OCI-M1 (cell line): ENCODE measurements at regions not wholly inside any gene's neighbourhood (a gene's known extent, or its start where the extent isn't known, plus 50 kb on each side); places are given as distances from the start of the nearest gene placed in this dataset.

Experiments
- DNase-seq: peaks from one replicate; lab custom pipeline; 2025; lab: John Stamatoyannopoulos, UW

DNA sequence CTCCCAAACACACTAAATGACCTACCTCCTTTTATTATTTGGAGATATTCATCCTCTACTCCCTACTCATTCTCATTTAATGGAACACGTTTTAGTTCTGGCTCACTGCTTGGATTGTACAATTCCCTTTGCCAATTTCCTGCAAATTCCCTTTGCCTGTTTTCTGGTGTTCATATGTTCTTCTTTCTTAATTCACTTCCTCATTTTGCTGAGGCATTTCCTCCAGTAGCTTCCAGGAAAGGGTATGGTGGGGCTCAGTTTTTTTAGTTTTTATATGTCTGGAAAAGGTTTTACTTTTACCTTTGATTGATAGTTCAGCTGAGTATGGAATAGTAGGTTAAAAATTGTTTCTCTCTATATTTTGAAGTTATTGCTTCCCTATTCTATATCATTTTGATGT, 143.6 kb upstream of the GOLIM4 start:
- peak; percentile 5 for DNase-seq

DNA sequence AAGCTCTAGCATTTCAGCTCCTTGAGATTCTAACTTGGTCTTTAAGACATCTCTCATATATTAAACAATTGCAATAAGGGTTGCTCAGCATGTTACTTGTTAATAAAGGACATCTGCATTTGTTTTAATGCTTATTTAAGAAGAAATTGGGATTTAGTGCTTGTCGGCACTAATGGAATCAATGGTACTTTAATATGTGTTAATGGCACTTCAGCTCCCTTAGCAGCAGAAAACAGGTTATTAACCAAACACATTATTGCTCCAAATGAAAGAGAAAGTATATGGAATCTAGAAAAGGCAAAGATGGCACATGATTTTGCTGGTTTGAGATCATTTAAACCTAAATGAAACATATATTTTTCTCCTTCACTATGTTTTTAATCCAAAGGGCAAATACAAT, 137.3 kb upstream of the GOLIM4 start:
- no peak for DNase-seq

DNA sequence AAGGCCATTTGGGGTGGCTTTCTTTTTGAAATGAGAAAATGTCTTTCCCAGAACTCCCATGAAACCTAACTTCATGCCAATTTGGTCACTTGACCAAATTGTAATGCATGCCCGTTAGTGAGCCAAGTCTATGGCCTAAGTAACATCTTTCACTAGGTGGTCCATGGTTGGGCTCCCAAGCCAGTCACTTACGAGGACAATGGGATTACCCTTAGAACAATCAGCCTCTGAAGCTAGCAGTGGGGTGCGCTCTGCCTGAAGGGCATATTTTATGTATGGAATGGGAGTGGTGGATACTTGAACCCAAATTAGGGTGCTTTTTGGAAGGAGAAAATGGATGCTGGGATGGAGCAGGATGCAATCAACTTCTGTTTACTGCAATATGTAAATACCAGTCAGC, 127.4 kb upstream of the GOLIM4 start:
- DNase-seq: no peak

DNA sequence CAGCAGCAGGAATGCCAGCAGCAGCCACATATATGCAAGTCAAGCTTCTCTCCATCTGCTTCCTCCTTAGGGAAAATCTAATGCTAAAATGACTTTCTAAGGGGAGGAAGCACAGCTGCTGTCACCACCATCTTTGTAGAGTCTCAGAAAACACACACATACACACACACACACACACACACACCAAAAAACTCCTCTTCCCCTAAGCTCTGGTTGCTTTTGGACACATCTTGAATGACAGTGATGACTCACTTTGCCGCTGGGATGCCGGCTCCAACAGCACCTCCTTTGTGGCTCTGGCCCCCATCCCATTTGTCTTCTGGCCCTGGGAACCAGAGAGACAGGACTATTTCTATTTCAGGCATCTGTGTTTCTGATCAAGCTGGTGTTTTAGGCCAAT, 124.8 kb upstream of the GOLIM4 start:
- DNase-seq: no peak

DNA sequence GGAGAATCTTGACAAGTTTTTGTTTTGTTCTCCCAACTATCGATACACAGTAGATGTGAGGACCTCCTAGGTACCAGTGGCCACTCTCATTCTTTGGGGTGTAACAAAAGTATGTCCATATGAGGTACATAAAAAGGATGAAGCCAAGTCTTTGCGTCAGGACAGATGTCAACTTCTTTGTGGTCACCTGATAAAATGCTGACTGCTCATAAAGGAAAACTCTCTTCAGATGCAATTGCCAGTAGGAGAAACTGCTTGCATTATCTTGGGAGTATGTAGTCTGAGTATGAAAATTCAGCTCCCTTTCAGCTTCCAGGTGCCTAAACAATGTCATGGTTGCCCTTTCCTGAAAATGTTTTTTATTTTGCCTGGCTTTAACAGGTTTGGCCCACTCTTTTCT, 123.8 kb upstream of the GOLIM4 start:
- no peak for DNase-seq

DNA sequence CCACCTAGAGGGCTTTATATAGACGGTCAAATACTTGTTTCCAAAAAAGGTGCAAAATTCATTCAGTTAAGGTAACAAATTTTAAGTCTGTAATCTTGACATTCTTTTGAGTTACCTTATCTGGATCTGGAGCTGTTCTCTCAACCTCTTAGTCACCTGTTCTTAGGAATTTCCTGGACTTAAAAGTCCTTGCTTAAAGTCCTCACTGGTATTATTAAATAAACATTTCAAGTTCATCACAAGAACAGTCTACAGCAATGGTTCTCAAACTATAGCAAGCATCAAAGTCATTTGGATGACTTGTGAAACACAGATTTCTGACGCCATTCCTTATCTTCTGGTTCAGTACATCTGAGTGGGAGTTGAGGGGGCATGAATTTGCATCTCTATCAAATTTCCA, 122.9 kb upstream of the GOLIM4 start:
- no peak for DNase-seq

DNA sequence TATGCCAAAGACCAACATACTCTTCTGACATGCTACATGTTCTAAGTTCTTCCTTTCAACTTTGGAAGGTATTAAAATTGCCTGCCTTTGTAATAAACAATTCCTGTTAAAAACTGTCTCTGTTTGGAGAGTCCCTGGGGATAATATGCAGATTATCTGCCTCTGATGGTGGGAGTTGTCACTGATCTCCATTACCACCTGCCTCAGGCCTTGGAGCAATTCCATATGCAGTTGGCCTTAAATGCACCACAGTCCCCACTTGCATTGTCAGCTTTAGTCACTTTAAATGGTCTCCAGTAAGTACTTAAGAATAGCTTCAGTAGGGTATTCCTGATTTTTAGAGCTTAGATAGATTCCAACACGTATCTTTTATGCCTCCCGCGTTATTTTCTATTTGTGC, 121.1 kb upstream of the GOLIM4 start:
- no peak for DNase-seq

DNA sequence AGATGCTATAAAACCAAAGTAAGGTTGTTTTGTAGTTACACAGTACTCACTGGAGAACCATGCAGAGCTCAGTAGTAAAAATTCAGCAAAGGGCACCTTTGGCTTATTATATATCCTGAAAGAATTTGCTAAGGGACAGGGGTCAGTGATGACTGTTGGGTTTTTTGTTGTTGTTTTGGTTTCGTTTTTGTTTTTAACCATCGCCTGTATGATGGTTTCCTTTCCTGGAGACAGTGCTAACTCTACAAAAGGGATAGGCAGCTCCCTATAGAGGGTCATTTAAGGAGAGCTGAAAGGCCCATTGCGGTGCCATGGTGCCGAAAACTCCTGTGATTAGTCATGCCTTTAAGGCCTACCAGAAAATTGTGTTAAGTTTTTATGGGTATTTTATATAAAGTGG, 118.2 kb upstream of the GOLIM4 start:
- DNase-seq: peak; percentile 72

DNA sequence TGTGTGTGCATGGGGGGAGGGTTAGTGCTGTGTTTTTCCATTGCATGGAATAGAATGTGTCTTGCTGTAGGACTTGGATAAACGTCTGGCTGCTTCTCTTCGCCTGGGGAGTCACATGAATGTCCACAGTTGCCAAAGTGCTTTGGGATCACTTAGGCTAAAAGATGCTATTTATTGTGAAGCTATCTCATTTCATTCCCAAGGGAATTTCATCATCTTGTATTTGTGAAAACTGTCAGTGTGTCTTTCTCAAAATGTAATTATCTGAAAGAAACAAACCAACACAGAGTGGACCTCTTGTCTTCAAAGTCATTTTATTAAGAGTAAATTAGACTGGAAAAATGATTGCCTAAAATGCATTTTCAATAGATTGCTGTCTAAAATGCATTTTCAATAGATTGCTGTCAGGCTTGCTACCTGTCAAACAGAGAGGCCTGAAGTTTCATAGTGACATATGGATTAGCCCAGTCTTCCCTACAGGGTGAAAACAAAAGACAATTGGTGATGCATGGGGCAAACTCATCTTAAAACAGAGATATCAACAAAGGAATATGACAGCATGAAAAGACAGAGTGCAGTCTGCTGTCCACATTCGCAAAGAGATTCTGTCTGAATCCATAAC, 117.1 kb upstream of the GOLIM4 start:
- DNase-seq: peak; percentile 9

DNA sequence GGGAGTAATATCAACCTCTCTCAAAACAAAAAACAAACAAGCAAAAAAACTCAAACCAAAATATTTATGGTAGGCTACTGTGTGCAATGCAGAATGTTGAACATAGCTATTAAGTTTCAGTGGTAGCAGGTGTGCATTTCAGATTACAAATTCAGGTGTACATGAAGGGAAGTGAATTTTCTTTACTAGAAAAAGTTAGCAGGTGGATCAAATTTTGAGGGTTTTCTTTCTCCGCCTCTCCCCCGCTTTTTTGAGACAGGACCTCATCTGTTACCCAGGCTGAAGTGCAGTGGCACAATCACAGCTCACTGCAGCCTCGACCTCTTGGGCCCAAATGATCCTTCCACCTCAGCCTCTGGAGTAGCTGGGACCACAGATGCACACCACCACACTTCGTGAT, 109.7 kb upstream of the GOLIM4 start:
- DNase-seq: no peak

DNA sequence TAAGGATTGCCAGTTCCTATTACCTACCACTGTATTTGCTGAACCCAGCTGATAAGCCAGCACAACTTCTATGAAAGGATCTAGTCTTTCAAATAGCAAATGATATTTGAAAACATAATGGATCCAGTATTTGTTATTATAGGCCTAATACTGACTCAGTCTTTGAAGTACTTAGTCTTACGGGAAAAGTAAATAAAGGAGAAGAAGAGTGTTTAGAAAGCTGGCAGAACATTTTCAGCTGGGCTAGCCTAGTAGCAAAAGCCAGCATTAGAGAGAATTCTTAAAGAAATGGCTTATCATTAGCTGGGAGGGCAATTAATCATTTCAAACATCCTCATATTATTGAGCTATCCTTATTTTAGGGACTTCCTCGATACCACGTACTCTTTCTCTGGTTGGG, 101.4 kb upstream of the GOLIM4 start:
- no peak for DNase-seq

DNA sequence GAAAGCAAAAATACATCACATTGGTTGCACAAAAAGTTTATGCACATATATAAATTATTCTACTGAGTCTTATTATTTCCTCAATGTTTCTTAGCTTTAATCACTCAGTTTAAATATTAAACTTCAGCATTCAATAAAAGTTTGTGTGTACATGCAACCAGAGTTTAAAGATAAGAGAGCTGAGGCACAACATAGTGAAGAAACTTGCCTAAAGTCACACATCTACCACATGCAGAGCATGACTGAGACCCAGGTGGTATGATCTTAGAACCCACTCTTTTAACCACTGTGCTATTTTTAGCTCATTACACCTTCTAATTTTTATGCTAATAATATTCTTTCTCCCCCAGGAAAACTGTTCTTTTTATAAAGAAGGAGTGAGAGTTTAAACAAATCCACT, 96.1 kb upstream of the GOLIM4 start:
- no peak for DNase-seq

DNA sequence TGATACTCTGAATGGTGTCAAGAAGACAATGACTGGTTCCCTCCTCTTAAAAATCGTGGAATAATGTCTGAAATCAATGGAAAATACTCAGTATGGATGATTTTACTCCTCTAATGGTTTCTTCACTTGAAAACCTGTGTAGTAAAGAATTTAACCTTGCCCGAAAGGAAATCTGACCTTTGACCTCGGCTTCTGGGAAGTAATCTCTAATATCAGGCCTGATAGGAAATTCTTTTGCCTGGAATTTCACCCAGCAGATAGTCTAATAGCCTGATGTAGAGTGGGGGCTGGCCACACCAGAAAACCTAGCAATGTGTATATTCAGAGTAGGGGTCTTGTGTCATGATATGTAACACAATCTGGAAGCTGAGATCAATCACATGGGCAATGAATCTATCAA, 91.5 kb upstream of the GOLIM4 start:
- no peak for DNase-seq

DNA sequence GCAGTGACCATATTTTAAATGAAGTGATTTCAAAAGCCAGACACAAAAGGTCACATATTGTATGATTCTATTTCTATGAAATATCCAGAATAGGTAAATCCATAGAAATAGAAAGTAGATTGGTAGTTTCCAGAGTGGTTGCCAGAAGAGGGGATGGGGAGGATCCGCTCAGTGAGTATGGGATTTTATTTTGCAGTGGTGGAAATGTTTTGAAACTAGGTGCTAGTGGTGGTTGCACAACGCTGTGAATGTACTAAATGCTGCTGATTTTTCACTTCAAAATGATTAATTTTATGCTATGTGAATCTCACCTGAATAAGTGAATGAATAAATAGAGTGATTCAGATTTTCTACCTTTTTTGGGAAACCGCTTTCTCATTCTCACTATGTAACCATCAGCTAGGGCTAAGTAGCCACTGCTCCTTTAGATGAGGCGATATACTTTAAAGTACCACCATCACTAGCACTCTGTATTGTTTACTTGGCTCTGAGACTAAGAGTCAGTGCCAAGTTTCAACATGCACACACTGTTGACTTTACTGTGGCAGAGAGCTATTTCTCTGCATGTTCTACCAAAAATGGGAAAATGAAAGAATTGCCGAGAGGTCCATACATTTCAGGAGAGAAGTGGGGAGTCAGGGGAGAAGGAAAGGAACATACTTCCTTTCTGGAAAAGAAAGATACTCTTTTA, 90.7 kb upstream of the GOLIM4 start:
- no peak for DNase-seq

DNA sequence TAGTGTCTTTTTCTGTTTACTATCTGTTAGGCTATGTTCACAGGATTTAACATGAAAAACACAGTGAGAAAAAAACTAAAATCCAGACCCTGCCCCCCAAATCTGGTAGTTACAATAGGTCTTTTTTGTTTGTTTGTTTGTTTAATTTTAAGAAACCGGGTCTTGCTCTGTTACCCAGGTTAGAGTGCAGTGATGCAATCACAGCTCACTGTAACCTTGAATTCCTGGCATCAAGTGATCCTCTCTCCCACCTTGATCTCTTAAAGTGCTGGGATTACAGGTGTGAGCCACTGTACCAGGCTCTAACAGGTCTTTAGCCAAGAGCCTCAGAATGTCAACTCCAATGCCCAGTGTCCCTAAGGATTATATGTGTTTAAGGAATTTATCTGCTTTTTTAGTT, 88.0 kb upstream of the GOLIM4 start:
- DNase-seq: no peak

DNA sequence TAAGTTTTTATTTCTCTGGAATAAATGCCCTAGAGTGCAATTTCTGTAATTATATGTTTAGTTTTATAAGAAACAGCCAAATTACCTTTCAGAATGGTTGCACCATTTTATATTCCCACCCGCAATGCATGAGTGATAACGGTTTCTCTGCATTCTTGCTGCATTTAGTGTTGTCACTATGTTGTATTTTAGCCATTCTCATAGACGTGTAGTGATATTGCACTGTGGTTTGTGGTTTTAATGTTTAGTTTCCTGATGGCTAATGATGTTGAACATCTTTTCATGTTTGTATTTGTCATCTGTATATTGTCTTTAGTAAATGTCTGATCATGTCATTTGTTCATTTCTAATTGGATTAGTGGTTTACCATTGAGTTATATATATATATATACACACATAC, 73.0 kb upstream of the GOLIM4 start:
- no peak for DNase-seq

DNA sequence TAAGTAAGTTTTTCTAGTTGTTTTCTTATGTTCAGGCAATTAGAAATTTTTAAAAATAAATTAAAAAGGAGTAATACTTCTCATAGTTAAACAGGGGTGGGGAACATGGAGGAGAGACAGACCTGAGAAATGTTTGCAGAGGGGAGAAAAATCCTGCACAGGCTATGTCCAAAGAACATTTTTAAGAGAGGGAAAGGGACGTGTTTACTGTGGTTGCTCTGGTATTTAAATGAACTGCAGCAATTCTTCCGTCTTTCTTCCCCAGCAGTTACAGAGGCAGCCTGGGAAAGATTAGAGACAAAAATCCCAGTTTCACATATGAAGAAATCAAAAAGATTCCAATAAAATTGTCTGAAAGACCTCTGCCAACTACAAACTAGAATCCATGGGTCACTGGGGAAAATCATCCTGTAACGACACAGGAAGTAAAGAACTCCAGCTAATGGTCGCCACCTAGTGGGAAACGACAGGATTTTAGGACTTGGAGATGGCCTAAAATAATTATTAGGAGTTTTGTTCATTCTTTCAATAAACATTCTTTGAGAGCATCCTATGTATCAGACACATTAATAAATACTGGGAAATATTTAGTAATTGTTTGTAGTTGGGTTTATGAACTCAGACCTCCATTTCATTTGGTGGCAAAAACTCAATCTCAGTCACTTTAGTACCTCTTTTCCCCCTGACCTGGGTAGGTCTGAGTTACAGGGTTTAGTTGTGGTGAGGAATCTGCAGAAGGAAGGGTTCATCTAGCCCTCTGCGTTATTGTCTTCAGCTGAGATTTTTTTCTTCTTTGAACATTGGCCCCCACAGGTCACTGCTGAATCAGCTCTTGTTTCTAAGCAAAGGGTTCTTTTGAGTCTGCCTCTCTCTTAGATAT, 69.9 kb upstream of the GOLIM4 start:
- DNase-seq: peak; percentile 81

DNA sequence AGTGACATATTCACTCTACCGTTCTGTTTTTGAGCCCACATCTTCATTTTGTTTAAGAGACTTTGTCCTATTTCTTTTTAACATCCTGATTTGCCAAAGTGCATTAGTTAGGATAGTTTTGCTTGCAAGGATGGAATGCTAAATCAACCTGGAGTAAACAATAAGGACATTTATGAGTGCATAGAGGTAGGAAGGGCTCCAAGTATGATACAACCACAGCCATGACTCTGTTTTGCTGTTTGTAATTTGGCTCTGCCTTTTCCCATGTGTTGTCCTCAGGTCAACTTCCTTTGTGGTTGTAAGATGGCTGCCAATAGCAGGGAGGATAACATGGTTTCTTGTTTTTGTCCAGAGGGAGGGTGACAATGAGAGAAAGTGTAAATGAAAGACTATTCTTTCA, 66.4 kb upstream of the GOLIM4 start:
- DNase-seq: no peak

DNA sequence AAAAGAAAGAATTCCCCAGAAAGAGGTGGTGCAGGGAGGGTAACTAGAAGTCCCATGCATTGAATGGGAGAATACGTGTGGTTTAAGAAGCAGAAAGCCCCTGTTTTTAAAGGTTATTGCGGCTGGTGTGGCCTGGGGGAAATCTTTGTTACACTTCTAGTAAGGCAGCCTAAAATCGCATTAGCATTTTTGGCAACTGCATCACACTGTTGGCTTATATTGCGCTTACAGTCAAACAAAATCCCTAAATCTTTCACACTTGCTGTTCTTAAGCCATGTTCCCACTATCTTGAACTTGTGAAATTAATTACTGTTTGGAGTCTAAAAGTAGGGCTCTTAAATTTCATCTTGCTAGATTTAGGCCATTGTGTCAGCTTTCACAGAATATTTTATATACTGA, 66.0 kb upstream of the GOLIM4 start:
- DNase-seq: no peak

DNA sequence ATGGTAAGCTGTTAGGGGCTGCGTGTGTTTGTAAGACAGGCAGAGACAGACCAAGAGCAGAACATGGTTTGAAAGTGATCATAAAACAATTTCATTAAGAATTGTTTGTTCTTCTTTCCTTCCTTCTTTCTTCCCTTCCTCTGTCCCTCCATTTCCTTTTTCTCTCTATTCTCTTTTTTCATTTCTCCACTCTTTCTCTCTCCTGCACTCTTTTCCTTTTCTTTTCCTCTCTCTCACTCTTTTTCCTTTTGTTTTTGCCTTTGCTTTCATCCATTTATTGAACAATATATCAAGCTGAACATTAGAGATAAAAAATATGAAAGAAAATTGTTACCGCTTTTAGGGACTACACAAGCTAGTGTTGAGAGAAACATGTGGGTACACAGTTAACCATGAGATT, 62.2 kb upstream of the GOLIM4 start:
- peak; percentile 49 for DNase-seq

DNA sequence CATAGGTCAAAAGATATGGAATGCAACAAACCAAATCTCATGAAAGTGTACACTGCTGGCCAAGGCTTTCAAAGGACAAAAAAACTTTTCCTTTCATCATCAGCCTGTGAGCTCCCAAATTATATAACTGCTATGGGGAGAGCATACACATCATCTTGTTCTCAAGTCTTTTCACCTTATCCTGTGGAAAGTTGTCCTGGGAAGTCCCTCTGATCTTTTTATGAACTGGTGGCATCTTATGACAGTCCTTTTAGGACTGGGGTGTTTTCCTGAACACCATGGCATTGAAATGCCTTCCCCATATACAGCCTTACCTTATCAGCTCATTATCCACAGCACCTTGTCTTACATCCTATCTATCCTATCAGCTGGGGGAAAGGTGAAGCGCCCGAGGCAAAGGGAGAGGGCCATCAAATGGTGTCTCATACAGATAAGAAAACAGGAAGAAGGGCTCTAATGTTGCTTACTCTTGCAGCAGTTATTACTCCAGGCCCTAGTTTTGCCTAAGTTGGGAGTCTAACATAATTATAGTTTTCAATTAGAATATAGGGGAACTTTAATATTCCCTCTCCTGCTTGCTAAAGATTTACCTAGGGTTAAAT, 61.5 kb upstream of the GOLIM4 start:
- peak; percentile 91 for DNase-seq

DNA sequence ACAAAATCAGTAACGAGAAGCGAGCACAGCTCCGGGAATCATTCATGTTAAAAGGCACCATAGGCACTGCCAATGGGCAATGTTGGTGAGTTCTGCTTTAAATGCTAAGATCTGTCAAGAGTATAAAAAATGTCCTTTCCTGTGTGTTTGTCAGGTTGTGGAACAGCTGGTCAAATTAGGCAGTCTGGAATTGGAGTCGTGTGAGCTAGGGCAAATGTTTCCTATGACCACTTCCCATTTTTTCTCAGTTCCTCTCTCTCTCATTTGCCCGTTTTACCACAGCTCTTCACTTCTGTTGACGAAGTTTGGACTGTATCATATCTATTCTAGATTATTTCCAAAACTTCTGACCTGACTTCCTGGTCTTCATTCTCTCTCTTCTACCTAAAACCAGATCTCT, 60.8 kb upstream of the GOLIM4 start:
- peak; percentile 71 for DNase-seq

DNA sequence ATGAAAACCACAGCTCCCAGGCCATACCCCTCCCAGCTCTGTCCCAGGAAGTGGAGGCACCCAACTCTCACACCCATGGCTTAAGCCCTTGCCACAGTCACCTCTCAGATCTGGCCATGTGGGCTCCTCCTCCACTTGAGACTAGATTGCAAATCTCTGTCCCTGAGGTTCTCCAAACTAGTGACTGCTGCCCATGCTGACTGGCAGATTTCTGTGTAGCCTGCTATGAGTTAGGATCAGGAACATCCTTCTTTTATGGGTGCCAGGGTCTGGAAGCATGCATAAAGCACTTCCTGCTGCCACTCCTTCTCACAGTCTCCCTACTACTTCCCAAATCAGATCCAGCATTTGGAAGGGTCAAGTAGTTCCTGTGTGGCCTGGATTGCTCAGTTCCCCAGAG, 59.6 kb upstream of the GOLIM4 start:
- DNase-seq: peak; percentile 54
